WTC11 (cell line): ENCODE measurements at regions not wholly inside any gene's neighbourhood (a gene's known extent, or its start where the extent isn't known, plus 50 kb on each side); places are given as distances from the start of the nearest gene placed in this dataset.

Experiments used
- ATAC-seq: fragments of 200-7000 bp; cut with Tn5 transposase; 2 replicates; pipeline ENCODE4 v1.10.0; 2021; ENCODE audit warnings: mild to moderate bottlenecking, moderate library complexity
- CTCF ChIA-PET: fragments of 300-600 bp; sonication (Branson Sonifier 250); formaldehyde crosslinking; loops from one replicate; lab custom pipeline; 2021; ENCODE audit warnings: antibody characterized with exemption; lab: Charles Lee
- POLR2A ChIA-PET: fragments of 350-600 bp; sonication (Branson Sonifier 250); formaldehyde crosslinking; loops from one replicate; lab custom pipeline; 2021; ENCODE audit warnings: antibody characterized with exemption; lab: Charles Lee
- DNase-seq: peaks from one replicate; pipeline ENCODE4 v3.0.0; 2021; ENCODE audit warnings: low spot score
- H3K27ac Mint-ChIP-seq: 2 replicates; pipeline ENCODE4 v1.8.0; 2021; ENCODE audit warnings: mixed read lengths
- H3K27me3 Mint-ChIP-seq: 2 replicates; pipeline ENCODE4 v1.8.0; 2021; ENCODE audit warnings: low read depth, mild to moderate bottlenecking, moderate library complexity, mixed read lengths
- H3K36me3 Mint-ChIP-seq: 2 replicates; pipeline ENCODE4 v1.8.0; 2021; ENCODE audit warnings: mixed read lengths
- H3K4me1 Mint-ChIP-seq: 2 replicates; pipeline ENCODE4 v1.8.0; 2022; ENCODE audit warnings: mixed read lengths
- H3K4me3 Mint-ChIP-seq: 2 replicates; pipeline ENCODE4 v1.8.0; 2021; ENCODE audit warnings: mild to moderate bottlenecking, moderate library complexity, mixed read lengths
- H3K9me3 Mint-ChIP-seq: 2 replicates; pipeline ENCODE4 v1.8.0; 2021; ENCODE audit warnings: mixed read lengths
- ETV6 ChIP-seq: sonication (generic); formaldehyde crosslinking; IDR thresholded peaks from 2 replicates; pipeline ENCODE4 v1.8.1; 2022; ENCODE audit warnings: mild to moderate bottlenecking, missing genetic modification reagents
- FOXP1 ChIP-seq: sonication (generic); formaldehyde crosslinking; IDR thresholded peaks from 2 replicates; pipeline ENCODE4 v1.8.0; 2022; ENCODE audit warnings: missing genetic modification reagents, mild to moderate bottlenecking, moderate library complexity, borderline replicate concordance
- MYBL2 ChIP-seq: sonication (generic); formaldehyde crosslinking; IDR thresholded peaks from 2 replicates; pipeline ENCODE4 v1.8.1; 2023; ENCODE audit warnings: mild to moderate bottlenecking, moderate library complexity, missing genetic modification reagents
- NFATC4 ChIP-seq: fragments of 250-450 bp; sonication (Bioruptor Pico); IDR thresholded peaks from 2 replicates; pipeline ENCODE4 v1.9.0; 2021; ENCODE audit warnings: mild to moderate bottlenecking
- NR1H2 ChIP-seq: sonication (generic); formaldehyde crosslinking; IDR thresholded peaks from 2 replicates; pipeline ENCODE4 v1.9.0; 2021; ENCODE audit warnings: mild to moderate bottlenecking, moderate library complexity, missing genetic modification reagents
- SMAD3 ChIP-seq: sonication (generic); formaldehyde crosslinking; IDR thresholded peaks from 2 replicates; pipeline ENCODE4 v1.8.0; 2022; ENCODE audit warnings: missing genetic modification reagents, mild to moderate bottlenecking, borderline replicate concordance
- SP1 ChIP-seq: sonication (generic); formaldehyde crosslinking; conservative IDR thresholded peaks from 2 replicates; pipeline ENCODE4 v1.8.1; 2022; ENCODE audit warnings: missing genetic modification reagents
- ZNF219 ChIP-seq: sonication (generic); formaldehyde crosslinking; IDR thresholded peaks from 2 replicates; pipeline ENCODE4 v1.8.0; 2023; ENCODE audit warnings: missing genetic modification reagents, mild to moderate bottlenecking, borderline replicate concordance
- ZNF317 ChIP-seq: sonication (generic); formaldehyde crosslinking; IDR thresholded peaks from 2 replicates; pipeline ENCODE4 v1.8.1; 2023; ENCODE audit warnings: low read depth, mild to moderate bottlenecking, moderate library complexity, missing genetic modification reagents, borderline replicate concordance
- TF ChIP-seq, protein P1 (sequence below): sonication (generic); formaldehyde crosslinking; IDR thresholded peaks from 2 replicates; pipeline ENCODE4 v1.8.1; 2023; ENCODE audit warnings: mild to moderate bottlenecking, moderate library complexity, missing genetic modification reagents
- TF ChIP-seq, protein P2 (sequence below): sonication (generic); formaldehyde crosslinking; IDR thresholded peaks from 2 replicates; pipeline ENCODE4 v1.8.1; 2022; ENCODE audit warnings: low read depth, mild to moderate bottlenecking, moderate library complexity, missing genetic modification reagents, borderline replicate concordance
- TF ChIP-seq, protein P3 (sequence below): sonication (generic); formaldehyde crosslinking; IDR thresholded peaks from 2 replicates; pipeline ENCODE4 v1.8.0; 2022; ENCODE audit warnings: mild to moderate bottlenecking, missing genetic modification reagents
- TF ChIP-seq, protein P4 (sequence below): sonication (generic); formaldehyde crosslinking; IDR thresholded peaks from 2 replicates; pipeline ENCODE4 v1.8.0; 2023; ENCODE audit warnings: missing genetic modification reagents, mild to moderate bottlenecking, borderline replicate concordance
- TF ChIP-seq, protein P5 (sequence below): sonication (generic); formaldehyde crosslinking; IDR thresholded peaks from 2 replicates; pipeline ENCODE4 v1.8.1; 2022; ENCODE audit warnings: mild to moderate bottlenecking, moderate library complexity, missing genetic modification reagents
- TF ChIP-seq, protein P6 (sequence below): sonication (generic); formaldehyde crosslinking; IDR thresholded peaks from 2 replicates; pipeline ENCODE4 v1.8.1; 2023; ENCODE audit warnings: mild to moderate bottlenecking, missing genetic modification reagents
- TF ChIP-seq, protein P7 (sequence below): fragments of 250-450 bp; sonication (Bioruptor Pico); IDR thresholded peaks from 2 replicates; pipeline ENCODE4 v1.9.0; 2021; ENCODE audit warnings: mild to moderate bottlenecking
- TF ChIP-seq, protein P8 (sequence below): fragments of 250-450 bp; sonication (Bioruptor Pico); IDR thresholded peaks from 2 replicates; pipeline ENCODE4 v1.8.0; 2021; ENCODE audit warnings: mild to moderate bottlenecking
- TF ChIP-seq, protein P9 (sequence below): sonication (generic); formaldehyde crosslinking; IDR thresholded peaks from 2 replicates; pipeline ENCODE4 v1.8.1; 2022; ENCODE audit warnings: low read depth, missing genetic modification reagents, borderline replicate concordance

DNA sequence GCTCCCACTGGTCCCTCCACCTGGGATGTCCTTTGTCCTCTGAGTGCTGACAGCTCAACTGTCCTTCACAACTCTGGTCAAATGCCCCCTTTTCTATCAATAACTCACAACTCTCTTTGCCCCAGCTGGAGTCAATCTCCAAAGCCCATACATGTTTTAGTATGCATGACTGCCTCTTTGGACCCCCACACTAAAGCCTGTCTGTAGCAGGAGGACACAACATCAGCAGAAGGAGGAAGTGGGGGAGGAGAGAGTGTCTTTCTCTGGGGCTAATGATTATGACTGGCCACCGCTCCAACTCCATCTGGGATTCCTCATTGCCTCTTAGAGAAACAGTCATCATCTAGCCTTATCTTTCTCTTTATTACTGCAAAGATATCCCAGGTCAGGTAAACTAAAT, 186.6 kb upstream of the FGGY start (continued):
- TF ChIP-seq, protein P1, sequence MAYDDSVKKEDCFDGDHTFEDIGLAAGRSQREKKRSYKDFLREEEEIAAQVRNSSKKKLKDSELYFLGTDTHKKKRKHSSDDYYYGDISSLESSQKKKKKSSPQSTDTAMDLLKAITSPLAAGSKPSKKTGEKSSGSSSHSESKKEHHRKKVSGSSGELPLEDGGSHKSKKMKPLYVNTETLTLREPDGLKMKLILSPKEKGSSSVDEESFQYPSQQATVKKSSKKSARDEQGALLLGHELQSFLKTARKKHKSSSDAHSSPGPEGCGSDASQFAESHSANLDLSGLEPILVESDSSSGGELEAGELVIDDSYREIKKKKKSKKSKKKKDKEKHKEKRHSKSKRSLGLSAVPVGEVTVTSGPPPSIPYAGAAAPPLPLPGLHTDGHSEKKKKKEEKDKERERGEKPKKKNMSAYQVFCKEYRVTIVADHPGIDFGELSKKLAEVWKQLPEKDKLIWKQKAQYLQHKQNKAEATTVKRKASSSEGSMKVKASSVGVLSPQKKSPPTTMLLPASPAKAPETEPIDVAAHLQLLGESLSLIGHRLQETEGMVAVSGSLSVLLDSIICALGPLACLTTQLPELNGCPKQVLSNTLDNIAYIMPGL (CRISPR knock-in tag): no peak
- TF ChIP-seq, protein P2, sequence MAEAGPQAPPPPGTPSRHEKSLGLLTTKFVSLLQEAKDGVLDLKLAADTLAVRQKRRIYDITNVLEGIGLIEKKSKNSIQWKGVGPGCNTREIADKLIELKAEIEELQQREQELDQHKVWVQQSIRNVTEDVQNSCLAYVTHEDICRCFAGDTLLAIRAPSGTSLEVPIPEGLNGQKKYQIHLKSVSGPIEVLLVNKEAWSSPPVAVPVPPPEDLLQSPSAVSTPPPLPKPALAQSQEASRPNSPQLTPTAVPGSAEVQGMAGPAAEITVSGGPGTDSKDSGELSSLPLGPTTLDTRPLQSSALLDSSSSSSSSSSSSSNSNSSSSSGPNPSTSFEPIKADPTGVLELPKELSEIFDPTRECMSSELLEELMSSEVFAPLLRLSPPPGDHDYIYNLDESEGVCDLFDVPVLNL (CRISPR knock-in tag): no peak
- TF ChIP-seq ZNF317: no peak
- TF ChIP-seq SMAD3 (CRISPR knock-in tag): no peak
- TF ChIP-seq, protein P3, sequence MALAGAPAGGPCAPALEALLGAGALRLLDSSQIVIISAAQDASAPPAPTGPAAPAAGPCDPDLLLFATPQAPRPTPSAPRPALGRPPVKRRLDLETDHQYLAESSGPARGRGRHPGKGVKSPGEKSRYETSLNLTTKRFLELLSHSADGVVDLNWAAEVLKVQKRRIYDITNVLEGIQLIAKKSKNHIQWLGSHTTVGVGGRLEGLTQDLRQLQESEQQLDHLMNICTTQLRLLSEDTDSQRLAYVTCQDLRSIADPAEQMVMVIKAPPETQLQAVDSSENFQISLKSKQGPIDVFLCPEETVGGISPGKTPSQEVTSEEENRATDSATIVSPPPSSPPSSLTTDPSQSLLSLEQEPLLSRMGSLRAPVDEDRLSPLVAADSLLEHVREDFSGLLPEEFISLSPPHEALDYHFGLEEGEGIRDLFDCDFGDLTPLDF (CRISPR knock-in tag): no peak
- TF ChIP-seq, protein P4, sequence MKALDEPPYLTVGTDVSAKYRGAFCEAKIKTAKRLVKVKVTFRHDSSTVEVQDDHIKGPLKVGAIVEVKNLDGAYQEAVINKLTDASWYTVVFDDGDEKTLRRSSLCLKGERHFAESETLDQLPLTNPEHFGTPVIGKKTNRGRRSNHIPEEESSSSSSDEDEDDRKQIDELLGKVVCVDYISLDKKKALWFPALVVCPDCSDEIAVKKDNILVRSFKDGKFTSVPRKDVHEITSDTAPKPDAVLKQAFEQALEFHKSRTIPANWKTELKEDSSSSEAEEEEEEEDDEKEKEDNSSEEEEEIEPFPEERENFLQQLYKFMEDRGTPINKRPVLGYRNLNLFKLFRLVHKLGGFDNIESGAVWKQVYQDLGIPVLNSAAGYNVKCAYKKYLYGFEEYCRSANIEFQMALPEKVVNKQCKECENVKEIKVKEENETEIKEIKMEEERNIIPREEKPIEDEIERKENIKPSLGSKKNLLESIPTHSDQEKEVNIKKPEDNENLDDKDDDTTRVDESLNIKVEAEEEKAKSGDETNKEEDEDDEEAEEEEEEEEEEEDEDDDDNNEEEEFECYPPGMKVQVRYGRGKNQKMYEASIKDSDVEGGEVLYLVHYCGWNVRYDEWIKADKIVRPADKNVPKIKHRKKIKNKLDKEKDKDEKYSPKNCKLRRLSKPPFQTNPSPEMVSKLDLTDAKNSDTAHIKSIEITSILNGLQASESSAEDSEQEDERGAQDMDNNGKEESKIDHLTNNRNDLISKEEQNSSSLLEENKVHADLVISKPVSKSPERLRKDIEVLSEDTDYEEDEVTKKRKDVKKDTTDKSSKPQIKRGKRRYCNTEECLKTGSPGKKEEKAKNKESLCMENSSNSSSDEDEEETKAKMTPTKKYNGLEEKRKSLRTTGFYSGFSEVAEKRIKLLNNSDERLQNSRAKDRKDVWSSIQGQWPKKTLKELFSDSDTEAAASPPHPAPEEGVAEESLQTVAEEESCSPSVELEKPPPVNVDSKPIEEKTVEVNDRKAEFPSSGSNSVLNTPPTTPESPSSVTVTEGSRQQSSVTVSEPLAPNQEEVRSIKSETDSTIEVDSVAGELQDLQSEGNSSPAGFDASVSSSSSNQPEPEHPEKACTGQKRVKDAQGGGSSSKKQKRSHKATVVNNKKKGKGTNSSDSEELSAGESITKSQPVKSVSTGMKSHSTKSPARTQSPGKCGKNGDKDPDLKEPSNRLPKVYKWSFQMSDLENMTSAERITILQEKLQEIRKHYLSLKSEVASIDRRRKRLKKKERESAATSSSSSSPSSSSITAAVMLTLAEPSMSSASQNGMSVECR (CRISPR knock-in tag): no peak
- no peak for TF ChIP-seq ZNF219 (CRISPR knock-in tag)
- no peak for TF ChIP-seq NR1H2
- TF ChIP-seq FOXP1 (CRISPR knock-in tag): no peak
- no peak for TF ChIP-seq MYBL2 (CRISPR knock-in tag)
- TF ChIP-seq ETV6: no peak

DNA sequence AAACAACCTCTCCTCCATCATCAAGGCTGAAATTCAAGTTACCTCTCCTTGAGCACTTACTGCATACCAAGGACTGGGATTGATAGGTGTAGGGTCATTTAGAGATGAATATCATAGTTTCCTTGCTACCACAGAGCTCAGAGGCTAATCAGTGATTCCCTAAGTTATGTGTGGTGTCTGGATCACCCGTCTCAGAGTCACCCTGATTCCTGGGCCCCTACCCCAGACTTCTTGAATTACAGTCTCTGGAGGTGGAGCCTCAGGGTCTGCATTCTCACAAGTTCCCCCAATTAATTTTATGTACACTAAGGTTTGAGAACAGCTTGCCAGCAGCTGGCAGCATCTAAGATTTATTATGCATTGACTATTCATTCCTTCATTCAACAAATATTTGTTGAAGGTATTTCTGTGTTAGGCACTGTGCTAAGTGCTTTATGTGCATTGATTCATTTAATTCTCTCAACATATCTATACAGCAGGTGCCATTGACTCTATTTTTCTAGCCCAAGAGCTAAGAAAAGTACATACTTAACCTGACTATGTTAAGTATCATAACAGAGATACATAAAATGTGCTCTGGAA, 182.9 kb upstream of the FGGY start:
- ChIA-PET CTCF (no interaction called here), POLR2A (no interaction called here)
- no peak for DNase-seq
- no peaks in the 10 kb centered on the region for H3K36me3 Mint-ChIP-seq
- no peak overlapping the region for H3K4me3 Mint-ChIP-seq
- ATAC-seq: no peak
- no peaks in the 10 kb centered on the region for H3K9me3 Mint-ChIP-seq
- no peak overlapping the region for H3K27ac Mint-ChIP-seq
- H3K27me3 Mint-ChIP-seq: peaks cover 2% of the 10 kb centered on the region; the same call in 1 of the 2 replicates
- TF ChIP-seq, protein P5, sequence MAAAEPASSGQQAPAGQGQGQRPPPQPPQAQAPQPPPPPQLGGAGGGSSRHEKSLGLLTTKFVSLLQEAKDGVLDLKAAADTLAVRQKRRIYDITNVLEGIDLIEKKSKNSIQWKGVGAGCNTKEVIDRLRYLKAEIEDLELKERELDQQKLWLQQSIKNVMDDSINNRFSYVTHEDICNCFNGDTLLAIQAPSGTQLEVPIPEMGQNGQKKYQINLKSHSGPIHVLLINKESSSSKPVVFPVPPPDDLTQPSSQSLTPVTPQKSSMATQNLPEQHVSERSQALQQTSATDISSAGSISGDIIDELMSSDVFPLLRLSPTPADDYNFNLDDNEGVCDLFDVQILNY (CRISPR knock-in tag): no peak
- TF ChIP-seq, protein P6, sequence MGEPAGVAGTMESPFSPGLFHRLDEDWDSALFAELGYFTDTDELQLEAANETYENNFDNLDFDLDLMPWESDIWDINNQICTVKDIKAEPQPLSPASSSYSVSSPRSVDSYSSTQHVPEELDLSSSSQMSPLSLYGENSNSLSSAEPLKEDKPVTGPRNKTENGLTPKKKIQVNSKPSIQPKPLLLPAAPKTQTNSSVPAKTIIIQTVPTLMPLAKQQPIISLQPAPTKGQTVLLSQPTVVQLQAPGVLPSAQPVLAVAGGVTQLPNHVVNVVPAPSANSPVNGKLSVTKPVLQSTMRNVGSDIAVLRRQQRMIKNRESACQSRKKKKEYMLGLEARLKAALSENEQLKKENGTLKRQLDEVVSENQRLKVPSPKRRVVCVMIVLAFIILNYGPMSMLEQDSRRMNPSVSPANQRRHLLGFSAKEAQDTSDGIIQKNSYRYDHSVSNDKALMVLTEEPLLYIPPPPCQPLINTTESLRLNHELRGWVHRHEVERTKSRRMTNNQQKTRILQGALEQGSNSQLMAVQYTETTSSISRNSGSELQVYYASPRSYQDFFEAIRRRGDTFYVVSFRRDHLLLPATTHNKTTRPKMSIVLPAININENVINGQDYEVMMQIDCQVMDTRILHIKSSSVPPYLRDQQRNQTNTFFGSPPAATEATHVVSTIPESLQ (CRISPR knock-in tag): no peak
- TF ChIP-seq ETV6: no peak
- TF ChIP-seq, protein P7, sequence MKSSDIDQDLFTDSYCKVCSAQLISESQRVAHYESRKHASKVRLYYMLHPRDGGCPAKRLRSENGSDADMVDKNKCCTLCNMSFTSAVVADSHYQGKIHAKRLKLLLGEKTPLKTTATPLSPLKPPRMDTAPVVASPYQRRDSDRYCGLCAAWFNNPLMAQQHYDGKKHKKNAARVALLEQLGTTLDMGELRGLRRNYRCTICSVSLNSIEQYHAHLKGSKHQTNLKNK (CRISPR knock-in tag): no peak
- TF ChIP-seq NFATC4: no peak
- TF ChIP-seq, protein P8, sequence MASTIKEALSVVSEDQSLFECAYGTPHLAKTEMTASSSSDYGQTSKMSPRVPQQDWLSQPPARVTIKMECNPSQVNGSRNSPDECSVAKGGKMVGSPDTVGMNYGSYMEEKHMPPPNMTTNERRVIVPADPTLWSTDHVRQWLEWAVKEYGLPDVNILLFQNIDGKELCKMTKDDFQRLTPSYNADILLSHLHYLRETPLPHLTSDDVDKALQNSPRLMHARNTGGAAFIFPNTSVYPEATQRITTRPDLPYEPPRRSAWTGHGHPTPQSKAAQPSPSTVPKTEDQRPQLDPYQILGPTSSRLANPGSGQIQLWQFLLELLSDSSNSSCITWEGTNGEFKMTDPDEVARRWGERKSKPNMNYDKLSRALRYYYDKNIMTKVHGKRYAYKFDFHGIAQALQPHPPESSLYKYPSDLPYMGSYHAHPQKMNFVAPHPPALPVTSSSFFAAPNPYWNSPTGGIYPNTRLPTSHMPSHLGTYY: no peak
- TF ChIP-seq, protein P9, sequence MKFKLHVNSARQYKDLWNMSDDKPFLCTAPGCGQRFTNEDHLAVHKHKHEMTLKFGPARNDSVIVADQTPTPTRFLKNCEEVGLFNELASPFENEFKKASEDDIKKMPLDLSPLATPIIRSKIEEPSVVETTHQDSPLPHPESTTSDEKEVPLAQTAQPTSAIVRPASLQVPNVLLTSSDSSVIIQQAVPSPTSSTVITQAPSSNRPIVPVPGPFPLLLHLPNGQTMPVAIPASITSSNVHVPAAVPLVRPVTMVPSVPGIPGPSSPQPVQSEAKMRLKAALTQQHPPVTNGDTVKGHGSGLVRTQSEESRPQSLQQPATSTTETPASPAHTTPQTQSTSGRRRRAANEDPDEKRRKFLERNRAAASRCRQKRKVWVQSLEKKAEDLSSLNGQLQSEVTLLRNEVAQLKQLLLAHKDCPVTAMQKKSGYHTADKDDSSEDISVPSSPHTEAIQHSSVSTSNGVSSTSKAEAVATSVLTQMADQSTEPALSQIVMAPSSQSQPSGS: no peak
- TF ChIP-seq SP1 (CRISPR knock-in tag): no peak
- peaks cover 47% of the 10 kb centered on the region for H3K4me1 Mint-ChIP-seq
